H1 (cell line): ENCODE measurements at regions not wholly inside any gene's neighbourhood (a gene's known extent, or its start where the extent isn't known, plus 50 kb on each side); places are given as distances from the start of the nearest gene placed in this dataset.

Experiments
- CTCF ChIA-PET: fragments of 300-600 bp; sonication (Branson Sonifier 250); formaldehyde crosslinking; loops from one replicate; lab custom pipeline; 2021; ENCODE audit not compliant: partially characterized antibody; lab: Charles Lee
- POLR2A ChIA-PET: fragments of 300-600 bp; sonication (Branson Sonifier 250); formaldehyde crosslinking; loops from one replicate; lab custom pipeline; 2021; ENCODE audit warnings: inconsistent platforms; ENCODE audit not compliant: partially characterized antibody; lab: Charles Lee
- DNase-seq, 2 experiments: peaks; one replicate each; pipeline versions ENCODE4 v3.0.0 to v3.0.0-alpha.2; 2010 to 2022; ENCODE audit warnings: low spot score in 2 of 2, low read depth in 1 of 2, mixed read lengths in 1 of 2
- FAIRE-seq: peaks from 2 replicates; lab custom pipeline; 2011; peaks lifted over from hg19 to GRCh38; lab: Jason Lieb, UNC
- H2AFZ ChIP-seq: 2 replicates; pipeline ENCODE4 v1.8.1; 2012; ENCODE audit warnings: low read length, inconsistent platforms
- H2AK5ac ChIP-seq: 2 replicates; pipeline ENCODE4 v1.6.1; 2013; ENCODE audit warnings: low read depth, low read length
- H2BK120ac ChIP-seq: replicated peaks from 2 replicates; pipeline ENCODE3; 2013; ENCODE audit warnings: low read depth, low read length, inconsistent platforms
- H2BK12ac ChIP-seq: 2 replicates; pipeline ENCODE4 v1.6.1; 2013; ENCODE audit warnings: low read depth, low read length
- H2BK15ac ChIP-seq: 2 replicates; pipeline ENCODE4 v1.6.1; 2013; ENCODE audit warnings: low read length
- H2BK20ac ChIP-seq: 2 replicates; pipeline ENCODE4 v1.6.1; 2013; ENCODE audit warnings: low read length
- H2BK5ac ChIP-seq: 2 replicates; pipeline ENCODE4 v1.6.1; 2013; ENCODE audit warnings: low read depth, low read length
- H3K14ac ChIP-seq: 2 replicates; pipeline ENCODE4 v1.6.1; 2013; ENCODE audit warnings: inconsistent platforms; ENCODE audit not compliant: insufficient read length
- H3K18ac ChIP-seq: 2 replicates; pipeline ENCODE4 v1.6.1; 2013; ENCODE audit warnings: low read length; ENCODE audit errors: extremely low read depth
- H3K23ac ChIP-seq: 2 replicates; pipeline ENCODE4 v1.6.1; 2013; ENCODE audit warnings: inconsistent platforms; ENCODE audit not compliant: insufficient read length
- H3K23me2 ChIP-seq: 2 replicates; pipeline ENCODE4 v1.6.1; 2013; ENCODE audit warnings: low read depth, low read length
- H3K27ac ChIP-seq: 2 replicates; pipeline ENCODE4 v1.6.1; 2011; ENCODE audit warnings: low read depth, low read length, inconsistent platforms
- H3K27me3 ChIP-seq, 4 experiments: replicated peaks in 1 of 4; 1 replicate in 1 of 4; 2 replicates in 3 of 4; pipeline versions ENCODE4 v1.6.1 to v1.8.1; 2011 to 2013; ENCODE audit warnings: low read length in 3 of 4, mild to moderate bottlenecking in 3 of 4, inconsistent platforms in 2 of 4, mixed read lengths in 2 of 4, moderate library complexity in 1 of 4; ENCODE audit not compliant: control insufficient read depth in 3 of 4, insufficient read depth in 3 of 4; ENCODE audit errors: extremely low read depth in 1 of 4
- H3K36me3 ChIP-seq, 4 experiments: 2 replicates each; pipeline versions ENCODE4 v1.6.1 to v1.8.1; 2011 to 2013; ENCODE audit warnings: mild to moderate bottlenecking in 4 of 4, low read length in 3 of 4, moderate library complexity in 2 of 4, control low read depth in 1 of 4, inconsistent platforms in 1 of 4; ENCODE audit not compliant: insufficient read depth in 4 of 4, control insufficient read depth in 2 of 4
- H3K4ac ChIP-seq: replicated peaks from 2 replicates; pipeline ENCODE3; 2013; ENCODE audit warnings: low read length, low read depth, mixed read lengths, inconsistent platforms; ENCODE audit not compliant: insufficient read length
- H3K4me1 ChIP-seq, 4 experiments: replicated peaks in 1 of 4; 1 replicate in 1 of 4; 2 replicates in 3 of 4; pipeline versions ENCODE4 v1.6.1 to v1.8.1; 2011 to 2013; ENCODE audit warnings: low read length in 3 of 4, inconsistent platforms in 2 of 4, mixed read lengths in 1 of 4; ENCODE audit not compliant: insufficient read depth in 4 of 4, control insufficient read depth in 3 of 4
- H3K4me2 ChIP-seq, 2 experiments: 2 replicates each; pipeline versions ENCODE4 v1.6.1 to v1.8.1; 2011 to 2013; ENCODE audit warnings: low read depth in 2 of 2, low read length in 2 of 2, control low read depth in 1 of 2, inconsistent platforms in 1 of 2, mild to moderate bottlenecking in 1 of 2; ENCODE audit not compliant: insufficient read depth in 1 of 2
- H3K4me3 ChIP-seq, 4 experiments: fragments of 200-600, 300-600 bp in 1 of 4; sonication (generic), shearing (Covaris generic), sonication (Bioruptor Twin) in 1 of 4; 2 replicates each; pipeline versions ENCODE4 v1.5.1 to v1.8.1; 2011 to 2016; ENCODE audit warnings: low read length in 4 of 4, low read depth in 3 of 4, control low read depth in 2 of 4, inconsistent platforms in 2 of 4, mild to moderate bottlenecking in 2 of 4, mixed read lengths in 1 of 4, moderate library complexity in 1 of 4; ENCODE audit not compliant: insufficient read depth in 2 of 4; ENCODE audit errors: extremely low read depth in 1 of 4
- H3K56ac ChIP-seq: replicated peaks from 2 replicates; pipeline ENCODE3; 2013; ENCODE audit warnings: low read depth, mild to moderate bottlenecking, mixed read lengths, low read length, inconsistent platforms; ENCODE audit not compliant: insufficient read length
- H3K79me1 ChIP-seq: 2 replicates; pipeline ENCODE4 v1.6.1; 2013; ENCODE audit warnings: low read depth, low read length, control low read depth
- H3K79me2 ChIP-seq, 2 experiments: 2 replicates each; pipeline versions ENCODE4 v1.6.1 to v1.8.1; 2012 to 2013; ENCODE audit warnings: low read length in 2 of 2, mild to moderate bottlenecking in 2 of 2, inconsistent platforms in 1 of 2; ENCODE audit not compliant: insufficient read depth in 2 of 2, control insufficient read depth in 1 of 2
- H3K9ac ChIP-seq, 4 experiments: replicated peaks in 1 of 4; 1 replicate in 1 of 4; 2 replicates in 3 of 4; pipeline versions ENCODE4 v1.6.1 to v1.8.1; 2011 to 2013; ENCODE audit warnings: low read depth in 3 of 4, low read length in 3 of 4, control low read depth in 2 of 4, mild to moderate bottlenecking in 2 of 4, moderate library complexity in 2 of 4, inconsistent platforms in 1 of 4; ENCODE audit errors: extremely low read depth in 1 of 4
- H3K9me3 ChIP-seq, 2 experiments: 2 replicates each; pipeline versions ENCODE4 v1.6.1 to v1.8.1; 2012 to 2013; ENCODE audit warnings: mild to moderate bottlenecking in 2 of 2, moderate library complexity in 2 of 2, control low read depth in 1 of 2, inconsistent platforms in 1 of 2, low read depth in 1 of 2, low read length in 1 of 2, mixed read lengths in 1 of 2; ENCODE audit not compliant: insufficient read depth in 2 of 2
- H4K20me1 ChIP-seq, 2 experiments: replicated peaks in 1 of 2; 2 replicates each; pipeline versions ENCODE3 to v1.8.1; 2011 to 2013; ENCODE audit warnings: inconsistent platforms in 2 of 2, low read length in 2 of 2, mild to moderate bottlenecking in 1 of 2; ENCODE audit not compliant: insufficient read depth in 2 of 2, control insufficient read depth in 1 of 2
- H4K5ac ChIP-seq: 2 replicates; pipeline ENCODE4 v1.6.1; 2013; ENCODE audit warnings: low read length, low read depth, mixed read lengths, inconsistent platforms; ENCODE audit not compliant: insufficient read length
- H4K8ac ChIP-seq: 2 replicates; pipeline ENCODE4 v1.8.0; 2013; ENCODE audit warnings: mild to moderate bottlenecking, moderate library complexity, low read length, inconsistent platforms; ENCODE audit not compliant: insufficient read depth; ENCODE audit errors: extremely low read depth
- H4K91ac ChIP-seq: replicated peaks from 2 replicates; pipeline ENCODE3; 2013; ENCODE audit warnings: low read length, mixed read lengths, inconsistent platforms; ENCODE audit not compliant: insufficient read length
- ATF2 ChIP-seq: IDR thresholded peaks from 2 replicates; pipeline ENCODE4 v1.6.1; 2012; ENCODE audit warnings: low read length, inconsistent platforms
- EZH2 ChIP-seq: fragments of 200-600 bp; sonication (generic); IDR thresholded peaks from 2 replicates; pipeline ENCODE4 v1.7.1; 2012; ENCODE audit warnings: low read depth, mild to moderate bottlenecking, moderate library complexity, low read length, inconsistent platforms; ENCODE audit not compliant: severe bottlenecking
- FOSL1 ChIP-seq: IDR thresholded peaks from 2 replicates; pipeline ENCODE4 v1.6.1; 2011; ENCODE audit warnings: mild to moderate bottlenecking, low read depth, low read length, moderate library complexity; ENCODE audit not compliant: insufficient read depth
- GABPA ChIP-seq: IDR thresholded peaks from 2 replicates; pipeline ENCODE4 v1.6.1; 2011; ENCODE audit warnings: mild to moderate bottlenecking, low read length, moderate library complexity, borderline replicate concordance; ENCODE audit not compliant: insufficient read depth
- NANOG ChIP-seq: IDR thresholded peaks from 2 replicates; pipeline ENCODE4 v1.6.1; 2011; ENCODE audit warnings: low read length, low read depth, mild to moderate bottlenecking, inconsistent platforms; ENCODE audit not compliant: insufficient read depth, poor library complexity, severe bottlenecking
- SRF ChIP-seq: IDR thresholded peaks from 2 replicates; pipeline ENCODE4 v1.6.1; 2011; ENCODE audit warnings: mild to moderate bottlenecking, low read depth, low read length, moderate library complexity
- WGBS, 2 experiments: shearing (Covaris generic) in 1 of 2; methylation state at CpG; one replicate each; pipeline versions ENCODE4 v1.1.6 to v1.1.7; 2013 to 2015; ENCODE audit warnings: low lambda C conversion rate in 2 of 2, mixed read lengths in 2 of 2, inconsistent platforms in 1 of 2, low coverage in 1 of 2, missing lambda C conversion rate in 1 of 2; ENCODE audit not compliant: insufficient replicate concordance in 2 of 2, insufficient coverage in 1 of 2, insufficient read length in 1 of 2; ENCODE audit errors: extremely low coverage in 1 of 2, missing lambda C conversion rate in 1 of 2; 5-methylcytosine and 5-hydroxymethylcytosine counted together

GRCh38 chr6:141364232-141364631, 768.5 kb upstream of the GJE1 start:
- H3K79me2 ChIP-seq = no peaks in the 10 kb centered on the region
- TF ChIP-seq EZH2 (no peak), NANOG (no peak), ATF2 (no peak), FOSL1 (no peak), GABPA (no peak), SRF (no peak)
- TF ChIP-seq, all 59 proteins: peak for 0
- H3K4me3 ChIP-seq = no peak overlapping the region
- no peak overlapping the region for H3K27ac ChIP-seq
- H2BK120ac ChIP-seq = no peak overlapping the region
- H2BK15ac ChIP-seq = no peak overlapping the region
- H3K4ac ChIP-seq = no peak overlapping the region
- FAIRE-seq (no peak), DNase-seq (no peak)
- H3K4me1 ChIP-seq = no peaks in the 10 kb centered on the region
- no peak overlapping the region for H2BK5ac ChIP-seq
- H4K8ac ChIP-seq = no peak overlapping the region
- no peaks in the 10 kb centered on the region for H3K27me3 ChIP-seq
- H4K5ac ChIP-seq = no peak overlapping the region
- no peak overlapping the region for H2BK12ac ChIP-seq
- H3K56ac ChIP-seq = no peak overlapping the region
- H2AFZ ChIP-seq = no peak overlapping the region
- H3K23me2 ChIP-seq = no peaks in the 10 kb centered on the region
- H3K79me1 ChIP-seq = no peaks in the 10 kb centered on the region
- H3K9me3 ChIP-seq = no peaks in the 10 kb centered on the region; a peak in 1 of 4 replicates
- no peaks in the 10 kb centered on the region for H3K36me3 ChIP-seq
- no peak overlapping the region for H4K91ac ChIP-seq
- H3K23ac ChIP-seq = no peak overlapping the region
- H4K20me1 ChIP-seq = no peaks in the 10 kb centered on the region
- H3K18ac ChIP-seq = no peak overlapping the region
- no peak overlapping the region for H3K14ac ChIP-seq
- WGBS, 2 experiments = 96% methylated on average over 2 of the region's 2 CpGs; no CpG with 5 or more reads in 1 of the 2 experiments
- ChIA-PET POLR2A (interaction anchor here (0.6 kb wide), 1 partner anchor 29 kb away, joined by 3 read pairs; no protein-coding TSS in a partner anchor), CTCF (no interaction called here)
- no peak overlapping the region for H2AK5ac ChIP-seq
- H3K9ac ChIP-seq = no peak overlapping the region
- H3K4me2 ChIP-seq = no peak overlapping the region
- H2BK20ac ChIP-seq = no peak overlapping the region
